Neural progenitor cell (in vitro differentiated cells): ENCODE measurements at regions not wholly inside any gene's neighbourhood (a gene's known extent, or its start where the extent isn't known, plus 50 kb on each side); places are given as distances from the start of the nearest gene placed in this dataset.

ENCODE experiments used
- CTCF ChIP-seq: fragments of 200-600 bp; sonication (generic); IDR thresholded peaks from 2 replicates; pipeline ENCODE4 v1.5.1; 2017; ENCODE audit warnings: antibody characterized with exemption, mild to moderate bottlenecking
- EZH2 ChIP-seq: fragments of 200-600 bp; sonication (generic); IDR thresholded peaks from 2 replicates; pipeline ENCODE4 v1.6.1; 2017; ENCODE audit warnings: antibody characterized with exemption, mild to moderate bottlenecking, moderate library complexity
- EZH2phosphoT487 ChIP-seq: fragments of 200-600 bp; sonication (generic); IDR thresholded peaks from 2 replicates; pipeline ENCODE4 v1.6.1; 2017; ENCODE audit warnings: antibody characterized with exemption

GRCh38 chr5:14059810-14060209, 83.3 kb upstream of the TRIO start:
- TF ChIP-seq EZH2phosphoT487 (no peak), CTCF (no peak), EZH2 (no peak)
